ENCODE measurements at regions not wholly inside any gene's neighbourhood (a gene's known extent, or its start where the extent isn't known, plus 50 kb on each side); places are given as distances from the start of the nearest gene placed in this dataset.
"Not testable (repeated sequence)": the region's sequence is repeated elsewhere in the genome, so short reads cannot be mapped to it uniquely, and the experiment has no call there.

DNA sequence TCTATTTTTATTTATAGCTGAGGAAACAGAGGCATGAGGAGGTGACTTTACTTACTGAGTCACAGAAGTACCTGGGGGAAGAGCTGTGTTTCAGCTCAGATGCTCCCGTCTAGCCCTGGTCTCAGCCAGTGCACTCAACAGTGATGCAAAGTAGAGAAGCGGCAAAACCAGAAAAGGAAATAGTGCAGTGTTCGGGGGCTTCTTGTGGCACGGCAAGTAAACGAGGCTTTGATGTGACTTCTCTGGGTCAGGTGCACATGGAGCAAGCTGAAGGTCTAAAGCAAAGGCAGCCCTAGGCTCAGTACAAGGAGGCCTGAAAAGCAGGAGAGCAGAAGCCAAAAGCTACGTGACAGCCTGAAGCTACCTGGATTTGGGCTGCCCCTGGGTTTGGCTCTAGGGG, 526.7 kb upstream of the ADAMTS16 start:
- no peak for DNase-seq

DNA sequence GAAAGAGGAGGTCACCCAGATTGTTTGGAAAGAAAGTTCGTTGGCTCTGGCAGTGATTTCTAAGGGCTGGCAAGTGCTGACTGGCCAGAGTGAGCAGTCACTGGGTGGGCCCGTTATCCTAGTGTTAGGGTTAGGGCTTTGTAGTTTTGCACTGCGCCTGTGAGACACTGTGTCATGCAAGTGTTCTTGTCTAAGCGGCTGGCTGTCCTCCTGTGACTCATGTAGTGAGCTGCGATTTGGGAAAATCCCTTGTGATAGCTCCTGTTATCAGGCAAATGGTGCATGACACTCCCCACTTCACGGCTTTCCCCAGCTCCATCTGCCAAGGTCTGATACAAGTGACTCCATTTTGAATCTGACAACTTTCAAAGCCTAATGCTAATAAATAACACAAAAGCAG, 526.0 kb upstream of the ADAMTS16 start:
- no peak for DNase-seq

DNA sequence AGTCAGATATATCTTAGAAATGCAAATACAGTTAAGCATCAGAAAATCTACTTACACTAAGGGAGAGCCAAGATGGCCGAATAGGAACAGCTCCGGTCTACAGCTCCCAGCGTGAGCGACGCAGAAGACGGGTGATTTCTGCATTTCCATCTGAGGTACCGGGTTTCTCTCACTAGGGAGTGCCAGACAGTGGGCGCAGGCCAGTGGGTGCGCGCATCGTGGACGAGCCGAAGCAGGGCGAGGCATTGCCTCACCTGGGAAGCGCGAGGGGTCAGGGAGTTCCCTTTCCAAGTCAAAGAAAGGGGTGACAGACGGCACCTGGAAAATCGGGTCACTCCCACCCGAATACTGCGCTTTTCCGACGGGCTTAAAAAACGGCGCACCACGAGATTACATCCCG, 524.8 kb upstream of the ADAMTS16 start:
- not testable (repeated sequence) for DNase-seq

DNA sequence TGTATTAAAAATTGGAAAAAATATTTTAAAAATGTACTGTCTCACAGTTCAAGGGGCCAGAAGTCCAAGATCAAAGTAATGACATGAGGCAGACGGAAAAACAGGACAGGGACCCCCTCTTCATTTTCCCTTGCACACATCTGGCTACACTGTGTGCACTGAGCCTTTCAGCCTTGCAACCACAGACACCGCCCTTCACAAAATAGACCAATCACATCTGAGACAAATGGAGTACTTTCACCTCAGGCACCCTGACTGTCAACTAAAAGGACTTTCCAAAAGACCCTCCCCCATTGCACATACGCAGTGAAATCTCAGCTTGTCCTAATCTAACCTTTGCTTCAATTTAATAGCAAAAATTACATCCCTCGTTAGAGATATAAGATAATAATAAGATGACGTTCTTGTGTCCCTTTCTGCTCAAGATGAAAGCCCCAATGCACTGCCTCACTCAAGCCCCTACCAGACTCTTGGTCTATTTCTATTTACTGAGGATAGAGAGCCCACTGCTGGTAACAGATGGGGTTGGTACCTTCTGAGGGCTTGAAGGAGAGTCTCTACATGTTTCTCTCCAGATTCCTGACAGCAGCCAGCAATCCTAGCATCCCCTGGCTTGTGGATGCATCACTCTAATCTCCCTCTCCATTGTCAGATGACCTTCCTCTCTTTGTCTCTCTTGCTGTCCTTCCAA, 514.8 kb upstream of the ADAMTS16 start:
- no peak for DNase-seq

DNA sequence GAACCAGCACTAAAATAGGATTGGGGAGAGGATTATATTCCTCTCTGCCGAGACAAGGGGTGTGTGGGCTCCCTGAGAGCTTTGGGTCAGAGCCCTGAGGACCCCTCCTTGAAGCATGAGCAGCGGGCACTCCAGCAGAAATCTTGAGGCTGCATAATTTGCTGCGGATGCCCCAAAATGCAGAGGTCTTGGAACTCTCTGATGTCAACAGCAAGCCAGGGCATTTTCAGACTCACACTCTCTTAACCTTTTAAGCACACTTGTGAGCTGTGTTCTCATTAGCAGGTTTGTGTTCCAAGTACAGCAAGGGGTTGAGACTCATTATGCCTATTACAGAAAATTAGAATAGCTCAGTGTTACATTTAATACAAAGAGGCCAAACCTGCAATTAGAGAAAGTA, 513.0 kb upstream of the ADAMTS16 start:
- no peak for DNase-seq

DNA sequence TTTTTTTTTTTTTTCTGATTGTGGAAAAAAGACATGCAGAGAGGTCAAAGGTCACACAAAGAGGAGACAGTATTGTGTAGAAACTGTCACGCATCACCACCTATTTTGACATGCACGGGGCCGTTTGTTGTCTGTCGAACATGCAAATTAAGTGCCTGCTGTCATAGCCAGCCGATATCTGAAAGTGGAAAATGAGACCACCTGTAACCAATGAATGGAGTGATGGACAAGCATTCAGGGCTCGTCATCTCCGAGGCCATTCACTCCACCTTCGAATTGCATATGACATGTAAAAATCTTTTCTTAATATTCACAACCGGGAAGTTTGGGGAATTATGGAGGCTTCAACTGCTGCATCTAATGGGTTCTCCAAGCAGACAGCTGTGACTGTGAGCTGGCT, 512.2 kb upstream of the ADAMTS16 start:
- no peak for DNase-seq

DNA sequence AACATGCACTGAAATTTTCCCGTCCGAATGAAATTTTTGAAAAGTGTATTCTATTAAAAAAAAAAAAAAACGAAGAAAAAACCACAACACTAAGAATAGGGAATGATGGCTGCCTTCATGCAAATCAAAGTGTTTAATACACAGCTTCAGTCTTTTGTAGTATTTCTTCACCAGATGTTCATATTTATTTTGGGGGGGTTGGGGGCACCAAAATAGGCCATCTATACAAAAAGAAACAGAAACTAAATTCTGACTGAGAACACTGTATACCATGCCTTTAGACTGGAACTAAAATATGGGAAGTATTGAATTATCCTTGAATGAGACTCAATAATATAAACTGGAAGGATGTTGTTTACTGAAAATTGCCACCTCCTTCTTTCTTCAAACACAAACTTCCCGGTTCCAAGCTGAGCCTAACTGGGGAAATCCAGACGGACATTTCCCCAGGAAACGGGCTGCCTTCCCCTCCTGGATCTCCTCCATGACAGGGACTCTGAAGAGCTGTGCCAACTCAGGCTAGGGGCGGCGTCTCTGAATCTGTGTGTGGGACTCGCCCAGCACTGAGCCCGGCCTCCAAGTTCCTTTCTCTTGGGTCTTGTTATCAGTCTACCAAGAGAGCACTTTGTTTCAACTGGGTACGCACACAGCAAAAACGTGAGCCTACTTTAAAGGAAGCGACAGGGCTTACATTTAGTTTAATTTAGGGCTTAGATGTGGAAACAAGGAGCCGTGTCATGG, 511.3 kb upstream of the ADAMTS16 start:
- DNase-seq: no peak

DNA sequence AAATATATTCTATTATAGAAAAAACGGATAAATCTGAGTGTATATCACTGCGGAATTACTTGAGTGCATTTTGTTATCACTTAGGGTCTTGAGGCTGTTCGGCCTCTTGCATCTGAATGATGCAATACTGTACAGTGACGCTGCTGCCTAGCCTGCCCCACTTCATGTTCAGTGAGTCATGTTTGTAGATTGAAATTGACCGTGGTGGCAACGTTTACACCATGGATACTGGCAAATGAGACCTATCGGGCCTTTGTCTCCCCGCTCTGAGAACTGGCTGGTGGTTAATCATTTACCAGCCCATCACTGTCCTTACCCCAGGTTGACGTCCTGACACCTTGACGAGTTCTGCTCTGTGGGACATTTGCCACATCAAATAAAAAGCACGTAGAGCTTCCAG, 510.1 kb upstream of the ADAMTS16 start:
- DNase-seq: no peak

DNA sequence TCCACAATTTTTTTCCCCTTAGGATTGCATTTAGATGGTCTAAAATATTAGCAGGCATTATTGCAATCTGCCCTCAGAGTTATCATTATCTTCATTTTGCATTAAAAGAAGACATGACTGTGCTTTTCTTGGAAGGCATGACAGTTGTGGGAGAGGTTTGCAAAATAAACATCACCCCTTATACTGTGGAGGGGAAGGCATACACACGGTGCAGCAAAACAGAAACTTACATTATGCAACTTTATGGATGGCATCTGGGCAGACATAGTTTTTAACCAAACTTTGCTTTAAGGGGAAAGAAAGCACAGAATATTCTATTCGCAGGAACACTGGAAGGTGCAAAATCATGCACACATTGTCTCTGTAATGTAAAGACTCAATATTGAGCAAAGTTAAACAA, 505.8 kb upstream of the ADAMTS16 start:
- no peak for DNase-seq

DNA sequence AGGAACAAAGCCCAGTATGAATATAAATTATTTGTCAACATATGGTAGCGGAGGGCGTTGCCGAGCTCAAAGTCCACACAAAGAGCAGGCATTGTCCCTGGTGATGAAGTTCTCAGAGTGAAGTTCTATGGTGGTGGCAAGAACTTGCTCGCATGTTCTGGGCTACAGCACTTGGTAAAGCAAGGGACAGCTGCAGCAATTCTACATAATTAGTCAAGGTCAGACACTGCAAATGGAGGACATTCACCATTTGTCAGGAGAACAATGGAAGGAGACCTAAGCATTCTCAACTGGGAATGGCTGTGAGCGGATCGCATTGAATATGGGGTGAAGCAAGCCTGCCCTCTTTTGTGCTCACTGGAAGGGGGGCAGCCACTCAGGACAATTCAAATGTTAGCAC, 503.8 kb upstream of the ADAMTS16 start:
- DNase-seq: no peak

DNA sequence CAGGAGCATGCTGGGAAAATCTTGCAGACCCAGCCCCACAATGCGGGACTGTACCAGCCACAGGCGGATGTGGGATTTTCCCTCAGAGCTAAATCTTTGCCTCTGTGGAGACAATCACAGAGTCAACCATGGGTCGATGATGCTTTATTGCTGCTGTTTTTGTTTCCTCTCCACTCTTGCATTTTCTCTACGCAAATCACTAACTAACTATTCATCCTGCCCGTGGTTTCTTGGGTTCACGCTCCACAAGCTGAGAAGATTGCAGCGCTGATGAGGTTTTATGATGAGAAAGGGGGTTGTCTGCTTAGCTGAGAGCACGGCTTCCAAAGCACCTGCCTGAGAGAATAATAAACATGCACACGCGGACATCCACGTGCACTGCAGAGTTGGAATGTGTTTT, 500.2 kb upstream of the ADAMTS16 start:
- DNase-seq: no peak

DNA sequence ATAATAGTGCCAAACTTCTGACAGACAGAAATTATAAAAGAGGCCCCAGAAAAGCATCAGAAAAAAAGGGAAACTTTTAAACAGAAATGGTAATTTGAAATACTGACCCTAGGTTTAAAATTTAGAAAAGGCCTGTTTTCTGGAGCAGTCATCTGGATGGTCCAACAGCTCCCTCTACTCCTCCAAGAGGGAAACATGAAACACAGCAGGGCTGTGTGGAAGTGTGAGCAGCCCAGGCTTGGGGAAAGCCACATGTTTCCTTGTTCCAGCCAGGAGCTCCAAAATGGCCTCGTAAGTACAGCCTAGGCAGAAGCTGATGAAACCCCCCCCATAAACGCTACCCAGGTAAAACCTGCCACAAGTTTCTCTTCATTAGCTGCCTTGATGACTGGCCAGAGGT, 499.3 kb upstream of the ADAMTS16 start:
- no peak for DNase-seq

DNA sequence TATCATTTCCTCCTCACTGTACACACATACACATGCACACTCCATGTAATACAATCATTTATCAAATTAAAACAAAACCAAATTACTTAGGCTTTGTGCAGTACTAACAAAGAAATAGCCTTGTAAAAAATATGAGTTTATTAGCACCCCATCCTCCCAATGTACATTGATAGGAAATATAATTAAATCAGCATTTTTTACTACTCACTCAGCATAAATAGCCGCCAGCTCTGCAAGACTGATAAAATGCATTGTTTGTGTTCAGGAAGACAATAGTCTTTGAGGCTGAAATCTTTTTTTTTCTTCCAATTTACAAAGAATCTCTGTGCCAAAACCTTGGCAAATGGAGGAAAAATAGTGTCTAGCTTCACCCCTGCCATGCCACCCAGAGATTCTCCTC, 497.6 kb upstream of the ADAMTS16 start:
- DNase-seq: no peak

DNA sequence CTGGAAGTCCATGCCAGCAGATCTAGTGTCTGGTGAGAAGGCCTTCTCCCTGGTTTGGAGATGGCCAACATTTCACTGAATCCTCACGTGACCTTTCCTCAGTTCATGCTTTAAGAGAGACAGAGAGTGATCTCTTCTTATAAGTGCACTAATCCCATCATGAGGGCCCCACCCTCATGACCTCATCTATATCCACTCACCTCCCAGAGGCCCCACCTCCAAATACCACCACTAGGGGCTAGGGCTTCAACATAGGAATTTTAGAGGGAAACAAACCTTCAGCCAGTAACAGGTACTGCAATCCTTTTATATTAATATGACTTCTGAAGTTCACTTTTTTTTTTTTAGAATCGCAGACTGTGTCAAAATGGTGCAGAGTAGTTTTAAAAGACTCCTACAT, 496.9 kb upstream of the ADAMTS16 start:
- no peak for DNase-seq

DNA sequence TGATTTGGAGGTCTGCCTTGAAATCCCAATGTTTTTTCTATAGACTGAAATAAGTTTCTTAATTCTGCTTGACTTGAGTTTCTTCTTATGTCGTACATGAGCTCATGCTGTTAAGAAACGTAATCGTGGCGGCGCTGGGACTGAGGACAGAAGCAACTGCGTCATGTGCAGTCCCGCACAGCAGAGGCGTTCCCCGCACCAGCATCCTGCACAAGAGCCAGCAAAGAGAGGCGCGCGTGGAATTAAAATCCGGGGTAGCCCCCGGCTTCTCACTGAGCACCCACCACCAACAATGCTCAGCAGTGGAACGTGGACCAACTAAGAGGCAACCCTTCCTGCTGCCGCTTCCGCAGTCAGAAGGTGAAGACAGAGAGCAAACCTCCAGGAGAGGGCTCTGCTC, 496.2 kb upstream of the ADAMTS16 start:
- DNase-seq: no peak

DNA sequence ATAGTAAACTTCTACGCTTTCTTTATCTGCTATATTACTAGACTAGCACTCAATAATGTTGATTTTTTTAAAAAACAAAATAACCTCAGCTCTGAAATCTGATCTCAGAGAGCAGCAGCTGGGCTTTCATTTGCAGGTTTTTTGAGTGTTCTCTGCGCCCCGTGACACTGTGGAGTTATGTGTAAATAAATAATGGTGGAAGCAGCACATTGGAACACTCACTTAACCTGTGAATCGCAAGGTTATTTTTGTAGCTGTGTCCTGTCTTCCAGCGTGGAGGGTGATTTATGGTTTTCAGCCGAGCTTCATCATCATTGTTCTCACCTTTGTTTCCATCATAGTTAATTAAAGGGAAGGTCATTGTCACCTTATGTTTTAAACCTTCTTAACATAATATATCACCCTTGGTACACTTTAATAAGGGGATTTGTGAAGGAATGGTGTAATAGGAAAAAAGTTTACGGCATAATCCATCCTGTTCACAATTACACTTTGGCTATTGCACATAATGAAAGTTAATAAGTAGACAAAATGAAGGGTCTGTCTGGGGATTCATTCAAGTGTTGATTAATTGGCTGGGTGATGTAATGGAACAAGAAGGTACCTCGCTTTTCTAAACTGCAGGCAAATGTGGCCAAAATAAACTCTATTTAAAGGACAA, 493.3 kb upstream of the ADAMTS16 start:
- DNase-seq: no peak

DNA sequence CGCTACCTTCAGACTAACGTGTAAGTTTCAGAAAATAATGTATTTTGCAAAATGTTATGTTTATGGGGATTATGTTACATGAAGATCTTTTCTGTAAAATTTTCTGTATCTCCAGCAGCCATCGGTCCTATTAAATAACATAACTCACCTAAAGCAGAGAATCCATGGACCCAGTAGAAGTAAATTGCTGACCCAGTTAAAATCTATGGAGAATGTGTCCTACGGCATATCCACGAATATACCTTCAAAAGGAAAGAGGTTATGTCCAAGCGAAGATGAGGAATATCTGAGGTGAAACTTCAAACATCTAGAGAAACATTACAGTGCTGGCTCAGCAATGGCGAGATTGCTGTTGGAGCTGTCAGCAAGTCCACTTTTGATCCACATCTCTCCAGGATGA, 492.2 kb upstream of the ADAMTS16 start:
- no peak for DNase-seq

DNA sequence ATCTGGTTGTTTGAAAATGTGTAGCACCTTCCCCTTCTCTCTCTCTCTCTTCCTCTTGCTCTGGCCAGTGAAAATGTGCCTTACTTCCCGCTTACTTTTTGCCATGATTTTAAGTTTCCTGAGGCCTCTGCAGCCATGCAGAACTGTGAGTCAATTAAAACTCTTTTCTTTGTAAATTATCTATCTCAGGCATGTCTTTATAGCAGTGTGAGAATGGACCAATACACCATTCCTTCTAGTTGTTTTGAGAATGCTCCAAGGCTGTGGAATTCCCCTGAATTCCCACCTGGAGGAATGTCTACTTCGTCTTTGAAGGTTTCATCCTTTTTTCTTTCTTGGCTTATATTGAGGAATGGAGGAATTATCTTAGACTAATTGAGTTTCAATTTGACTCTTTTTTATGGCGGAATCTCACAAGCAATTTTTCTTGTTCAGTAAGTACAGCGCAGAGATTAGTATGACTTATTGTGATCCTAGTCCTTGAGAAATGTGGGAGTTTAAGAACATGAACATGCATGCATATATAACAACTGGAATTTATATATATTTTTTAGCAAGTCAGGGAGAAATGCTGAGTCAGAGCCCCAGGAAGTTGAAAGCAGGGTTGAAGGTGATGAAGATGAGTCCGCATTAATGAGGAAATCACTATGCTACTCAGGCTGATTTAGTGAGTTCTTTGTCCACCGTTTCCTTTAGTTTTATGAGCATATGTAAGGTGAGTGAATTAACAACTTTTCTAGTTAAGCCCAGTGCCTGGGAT, 488.1 kb upstream of the ADAMTS16 start:
- DNase-seq: no peak

DNA sequence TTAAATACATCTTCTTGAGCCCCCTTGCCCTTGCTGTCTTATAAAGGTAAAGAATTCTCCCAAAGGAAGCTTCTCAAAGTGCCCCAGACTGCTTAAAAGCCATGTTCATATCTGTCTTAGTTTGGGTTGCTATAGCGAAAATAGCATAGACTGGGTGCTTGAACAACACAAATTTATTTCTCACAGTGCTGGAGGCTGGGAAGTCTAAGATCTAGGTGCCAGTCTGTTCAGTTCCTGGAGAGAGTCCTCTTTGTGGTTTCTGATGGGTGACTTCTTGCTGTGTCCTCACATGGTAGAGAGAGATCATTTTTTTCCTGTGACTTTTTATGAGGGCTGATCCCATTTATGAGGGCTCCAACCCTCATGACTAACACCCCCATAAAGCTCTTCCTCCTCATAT, 486.7 kb upstream of the ADAMTS16 start:
- DNase-seq: no peak

DNA sequence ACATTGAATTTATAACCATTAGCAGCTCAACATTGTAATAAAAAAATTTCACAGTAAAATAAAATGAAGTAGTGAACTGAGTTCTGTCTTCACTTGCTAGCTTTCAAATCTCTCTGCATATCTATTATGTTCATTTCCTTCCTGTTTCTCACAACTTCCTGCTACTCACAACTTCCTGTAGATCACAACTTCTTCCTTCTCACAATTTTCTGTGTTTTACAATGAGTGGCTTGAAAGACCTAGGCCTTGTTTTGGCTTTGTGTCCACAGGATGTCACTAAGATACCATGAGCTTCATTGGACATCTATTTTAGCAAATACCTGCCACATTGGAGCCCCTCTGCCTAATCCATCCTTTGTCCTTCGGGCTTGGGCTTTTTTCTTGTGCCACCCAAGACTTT, 480.3 kb upstream of the ADAMTS16 start:
- no peak for DNase-seq

DNA sequence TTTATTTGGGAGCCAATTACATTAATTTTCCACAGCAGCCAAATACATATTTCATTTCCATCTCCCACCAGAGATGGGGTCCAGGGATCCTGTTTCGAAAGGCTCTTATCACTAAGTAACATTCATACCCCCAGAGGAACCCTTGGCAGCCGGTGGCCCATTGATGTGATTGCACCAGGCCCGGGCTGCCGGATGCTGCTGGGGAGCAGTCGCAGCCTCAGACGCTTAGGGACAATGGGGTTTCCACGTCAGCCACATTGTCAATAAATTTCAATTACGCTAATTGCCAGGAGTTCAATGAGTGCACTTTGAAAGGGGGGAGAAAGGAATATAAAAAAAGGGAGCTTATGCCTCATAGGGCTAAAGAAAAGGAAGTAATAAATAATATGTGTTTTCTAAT, 478.8 kb upstream of the ADAMTS16 start:
- DNase-seq: no peak

DNA sequence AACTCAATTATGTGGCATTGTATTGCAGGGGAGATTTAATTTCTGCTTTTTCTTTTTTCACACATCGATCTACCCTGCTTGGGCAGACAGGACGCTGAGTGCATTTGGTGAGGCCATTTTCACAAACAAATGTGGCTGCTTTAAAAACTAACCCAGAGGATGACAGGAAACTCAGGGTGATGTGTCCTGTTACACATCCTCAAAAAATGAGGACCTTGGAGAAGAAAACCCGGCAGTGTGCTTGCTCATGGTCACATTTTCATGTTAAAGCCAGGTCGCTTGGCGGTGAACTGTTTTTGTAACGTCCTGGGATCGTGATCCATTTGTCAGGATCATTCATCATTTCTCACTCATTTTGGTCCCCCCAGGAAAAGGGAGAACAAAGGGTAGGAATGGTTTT, 478.3 kb upstream of the ADAMTS16 start:
- no peak for DNase-seq

DNA sequence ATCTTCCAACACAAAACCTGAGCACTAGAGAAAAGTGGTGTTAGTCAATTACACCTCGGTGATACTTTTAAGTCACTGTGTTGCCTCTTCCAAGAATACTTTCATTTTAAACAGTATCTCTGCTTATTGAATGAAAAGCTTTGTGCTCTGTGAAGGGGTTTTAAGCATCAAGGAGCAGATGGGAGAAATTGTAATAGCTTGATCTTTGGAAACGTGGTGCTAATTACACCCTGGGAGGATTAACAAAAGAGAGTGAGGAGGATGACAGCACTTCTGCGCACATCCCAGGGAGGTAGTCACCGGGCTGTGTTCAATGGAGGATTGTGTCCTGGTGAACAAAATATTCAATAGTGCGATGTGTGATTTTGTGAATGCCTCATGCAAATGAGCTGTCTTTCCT, 477.4 kb upstream of the ADAMTS16 start:
- no peak for DNase-seq

DNA sequence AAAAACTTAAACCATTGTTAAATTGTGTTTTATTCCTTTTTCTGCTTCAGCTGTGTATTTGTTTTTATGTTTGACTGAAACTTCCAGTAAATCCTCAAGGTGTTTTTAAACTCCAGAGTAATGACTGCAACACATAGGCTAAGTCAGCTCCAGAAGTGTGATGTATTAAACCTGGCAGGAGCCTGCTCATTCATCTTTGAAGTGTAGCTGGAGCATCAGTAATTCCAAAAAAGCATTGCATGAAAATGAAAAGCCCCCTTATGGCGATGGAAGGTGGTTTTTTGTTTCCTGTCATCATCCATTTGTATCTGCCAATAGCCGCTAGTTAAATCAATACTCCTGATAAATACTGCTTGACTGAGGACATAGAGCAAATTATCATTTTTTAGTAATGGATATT, 474.2 kb upstream of the ADAMTS16 start:
- no peak for DNase-seq

Data from COR-L47 (cell line).